Ovary (tissue), 3 donors: ENCODE measurements at regions not wholly inside any gene's neighbourhood (a gene's known extent, or its start where the extent isn't known, plus 50 kb on each side); places are given as distances from the start of the nearest gene placed in this dataset.

Source experiments
- CTCF ChIP-seq, 3 donors: fragments of 450-650 bp in 2 of 3; fragments of 200-600 bp in 1 of 3; IDR thresholded peaks; one replicate each; pipeline versions ENCODE4 v1.5.1 to v1.8.0; 2016 to 2022; ENCODE audit warnings: antibody characterized with exemption in 3 of 3, mild to moderate bottlenecking in 1 of 3
- EP300 ChIP-seq: sonication (generic); formaldehyde crosslinking; IDR thresholded peaks from one replicate; pipeline ENCODE4 v1.6.1; 2017; ENCODE audit warnings: antibody characterized with exemption
- donor health status: DM: no; HTN: no; CAD: no.

DNA sequence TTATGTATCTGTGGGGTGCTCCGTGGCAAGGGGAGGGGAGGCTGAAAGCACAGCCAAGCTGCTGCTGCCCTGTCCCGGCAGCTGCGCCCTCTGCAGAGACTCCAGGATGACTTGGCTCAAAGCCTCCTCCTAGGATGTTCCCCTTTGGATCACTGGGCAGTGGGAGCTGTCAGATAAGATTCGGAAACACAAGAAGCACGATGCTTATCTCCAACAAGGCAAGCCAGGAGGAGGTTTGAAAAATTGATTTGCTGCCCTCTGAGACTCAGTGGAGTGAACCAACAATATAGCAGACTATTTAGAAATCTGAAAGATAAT lies 776.4 kb downstream of the C6orf118 start:
- TF ChIP-seq CTCF (IDR thresholded peaks at IDR 0.05), result no peak
- TF ChIP-seq EP300, result no peak
